ENCODE measurements at regions not wholly inside any gene's neighbourhood (a gene's known extent, or its start where the extent isn't known, plus 50 kb on each side); places are given as distances from the start of the nearest gene placed in this dataset.

DNA sequence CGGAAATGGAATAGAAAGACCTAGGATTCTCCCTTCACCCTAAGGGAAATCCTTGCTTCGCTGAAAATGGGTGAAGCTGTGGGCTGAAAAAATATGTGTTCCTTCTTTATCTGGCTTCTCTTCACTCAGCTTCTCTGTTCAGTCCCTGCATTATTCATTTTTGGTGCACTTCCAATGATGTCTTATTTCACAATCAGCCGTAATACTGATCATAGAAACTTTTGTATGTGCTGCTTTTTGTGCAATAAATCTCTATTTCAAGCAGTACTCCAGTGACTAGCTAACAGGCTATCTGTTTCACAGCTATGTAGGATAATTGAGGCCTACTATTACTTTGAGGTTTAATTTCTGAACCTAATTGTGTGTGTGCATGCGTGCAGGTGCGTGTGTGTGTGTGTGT, 144.6 kb downstream of the FOXL1 start:
- TF ChIP-seq POLR2A (IDR thresholded peaks at IDR 0.05; ENCODE audit: low read depth, low read length) (no peak), POLR2AphosphoS5 (IDR thresholded peaks at IDR 0.05; ENCODE audit: low read depth, low read length) (no peak), TAF1 (IDR thresholded peaks at IDR 0.05; ENCODE audit: borderline replicate concordance, low read depth, low read length) (no peak)

All from GM12892 (cell line).